Stimulated activated naive CD8-positive, alpha-beta T cell treated with anti-CD3 and anti-CD28 coated beads, Interleukin-15, amount 100 ng/mL, for 72 hours (primary cell): ENCODE measurements at regions not wholly inside any gene's neighbourhood (a gene's known extent, or its start where the extent isn't known, plus 50 kb on each side); places are given as distances from the start of the nearest gene placed in this dataset.

Experiments
- ATAC-seq: fragments of 150-1000 bp; cut with Tn5 transposase; 2 replicates; pipeline ENCODE4 v1.10.0; 2021; ENCODE audit warnings: mild to moderate bottlenecking, moderate library complexity
- DNase-seq, 2 donors: peaks; one replicate each; pipeline ENCODE4 v3.0.0; 2021 to 2022
- H3K27ac Mint-ChIP-seq, 2 donors: one replicate each; pipeline ENCODE4 v1.8.0; 2022; ENCODE audit warnings: mild to moderate bottlenecking in 2 of 2, mixed read lengths in 2 of 2, moderate library complexity in 2 of 2
- H3K27me3 Mint-ChIP-seq: one replicate; pipeline ENCODE4 v1.8.0; 2022; ENCODE audit warnings: mixed read lengths
- H3K4me1 Mint-ChIP-seq: one replicate; pipeline ENCODE4 v1.8.0; 2022; ENCODE audit warnings: mild to moderate bottlenecking, mixed read lengths
- H3K4me3 Mint-ChIP-seq, 2 donors: one replicate each; pipeline ENCODE4 v1.8.0; 2022; ENCODE audit warnings: mild to moderate bottlenecking in 2 of 2, mixed read lengths in 2 of 2, moderate library complexity in 1 of 2
- H3K9me3 Mint-ChIP-seq, 2 donors: one replicate each; pipeline ENCODE4 v1.8.0; 2022; ENCODE audit warnings: mixed read lengths in 2 of 2

GRCh38 chr6:87827346-87827745, 125.3 kb upstream of the AKIRIN2 start:
- Mint-ChIP-seq H3K27me3 (peaks cover 8% of the 10 kb centered on the region), H3K27ac (no peak overlapping the region), H3K4me3 (no peak overlapping the region), H3K9me3 (no peaks in the 10 kb centered on the region), H3K4me1 (peaks cover 11% of the 10 kb centered on the region)
- ATAC-seq: no peak
- DNase-seq: no peak

DNA sequence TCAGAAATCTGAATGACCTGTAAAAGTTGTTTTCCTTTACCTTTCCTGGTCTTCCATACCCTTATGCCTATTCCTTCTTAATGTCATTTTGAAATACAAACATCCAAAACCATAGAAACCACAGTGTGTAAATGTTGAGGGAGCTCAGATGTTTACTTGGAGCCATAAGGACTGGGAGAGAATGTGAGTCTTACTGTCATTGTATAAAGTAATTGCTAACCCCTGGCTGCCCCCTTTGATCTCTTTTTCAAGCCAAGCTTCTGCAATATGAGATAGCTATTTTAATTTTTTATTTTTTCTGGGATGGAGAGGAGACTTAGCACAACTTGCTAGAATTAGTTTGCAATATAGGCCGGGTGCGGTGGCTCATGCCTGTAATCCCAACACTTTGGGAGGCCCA, 124.4 kb upstream of the AKIRIN2 start:
- no peak overlapping the region for H3K27ac Mint-ChIP-seq
- H3K27me3 Mint-ChIP-seq: peaks cover 8% of the 10 kb centered on the region
- no peak overlapping the region for H3K4me3 Mint-ChIP-seq
- H3K4me1 Mint-ChIP-seq: peaks cover 11% of the 10 kb centered on the region
- no peaks in the 10 kb centered on the region for H3K9me3 Mint-ChIP-seq
- DNase-seq: no peak
- no peak for ATAC-seq

DNA sequence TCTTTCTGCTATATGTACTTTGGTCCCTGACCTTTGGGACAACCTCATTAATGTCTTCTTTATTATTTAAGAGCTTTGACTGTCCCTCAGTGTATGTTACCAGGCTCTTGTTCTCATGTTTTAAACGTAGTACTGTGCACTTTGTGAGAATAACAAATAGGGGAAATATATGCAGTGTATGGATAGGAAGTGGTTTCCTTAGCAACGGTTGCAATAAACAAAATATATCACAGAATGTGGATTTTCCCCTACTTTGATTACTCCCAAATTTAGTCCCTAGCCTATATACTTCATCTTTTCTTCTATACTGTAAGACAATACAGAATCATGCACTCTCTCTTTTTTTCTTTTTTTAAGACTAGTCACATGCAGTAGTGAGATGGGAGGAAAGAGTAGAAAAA, 123.8 kb upstream of the AKIRIN2 start:
- H3K4me1 Mint-ChIP-seq: peaks cover 11% of the 10 kb centered on the region
- DNase-seq (no peak), ATAC-seq (no peak)
- peak overlapping the region in 1 of 2 donors; percentile 14 for H3K27ac Mint-ChIP-seq
- no peak overlapping the region for H3K4me3 Mint-ChIP-seq
- peaks cover 8% of the 10 kb centered on the region for H3K27me3 Mint-ChIP-seq
- H3K9me3 Mint-ChIP-seq: no peaks in the 10 kb centered on the region

GRCh38 chr6:87824958-87825491, 123.0 kb upstream of the AKIRIN2 start:
- peaks cover 8% of the 10 kb centered on the region for H3K27me3 Mint-ChIP-seq
- H3K9me3 Mint-ChIP-seq: no peaks in the 10 kb centered on the region
- no peak overlapping the region for H3K27ac Mint-ChIP-seq
- H3K4me1 Mint-ChIP-seq: peaks cover 11% of the 10 kb centered on the region
- no peak for ATAC-seq
- H3K4me3 Mint-ChIP-seq: no peak overlapping the region
- no peak for DNase-seq

DNA sequence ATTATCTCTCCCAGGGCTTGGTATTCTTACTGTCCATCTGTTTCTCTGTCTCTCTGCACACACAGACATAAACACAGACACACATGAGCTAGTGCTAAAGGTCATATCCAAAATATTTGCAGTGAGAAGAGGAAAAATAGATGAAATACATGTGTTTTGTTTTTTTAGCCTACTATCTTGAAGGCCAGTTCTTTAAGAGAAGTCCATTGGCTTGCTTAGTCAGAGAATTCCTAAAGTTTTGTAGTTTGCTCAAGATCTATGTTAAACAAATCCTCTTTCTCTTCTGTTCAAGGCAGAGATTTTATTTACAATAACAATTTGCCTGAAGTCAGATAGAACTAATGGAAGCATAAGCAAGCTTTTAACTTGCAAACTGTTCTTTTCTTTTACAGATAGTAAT, 120.0 kb upstream of the AKIRIN2 start:
- no peak overlapping the region for H3K27ac Mint-ChIP-seq
- no peaks in the 10 kb centered on the region for H3K9me3 Mint-ChIP-seq
- peaks cover 8% of the 10 kb centered on the region for H3K27me3 Mint-ChIP-seq
- DNase-seq (no peak), ATAC-seq (no peak)
- peaks cover 11% of the 10 kb centered on the region for H3K4me1 Mint-ChIP-seq
- no peak overlapping the region for H3K4me3 Mint-ChIP-seq

- ATAC-seq: no peak
- peaks cover 8% of the 10 kb centered on the region for H3K27me3 Mint-ChIP-seq
These were observed 118.4 kb upstream of the AKIRIN2 start for GRCh38 chr6:87820343-87820984.

DNA sequence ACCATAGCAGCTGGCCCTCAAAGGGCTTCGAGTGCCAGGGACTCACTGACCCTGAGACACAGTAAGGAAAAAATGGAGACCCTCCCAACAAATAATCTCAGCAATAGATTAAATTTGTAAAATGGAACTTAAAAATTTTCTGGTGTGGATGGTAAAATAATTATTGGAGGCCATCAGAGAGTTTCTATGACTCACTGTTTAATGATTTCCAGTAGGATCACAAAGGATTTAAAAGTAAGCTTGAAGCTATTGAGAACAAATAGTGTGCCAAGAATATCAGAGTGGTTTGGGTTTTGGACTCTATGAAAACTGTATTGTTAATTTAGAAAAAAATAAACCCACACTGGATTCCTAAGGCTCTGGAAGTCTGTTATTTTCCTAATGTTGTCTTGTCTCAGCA, 115.2 kb upstream of the AKIRIN2 start:
- Mint-ChIP-seq H3K4me3 (no peak overlapping the region), H3K27ac (no peak overlapping the region), H3K27me3 (no peaks in the 10 kb centered on the region), H3K4me1 (no peaks in the 10 kb centered on the region), H3K9me3 (no peaks in the 10 kb centered on the region)
- DNase-seq (no peak), ATAC-seq (no peak)

More at GRCh38 chr6:87820343-87820984, 118.4 kb upstream of the AKIRIN2 start:
- no peaks in the 10 kb centered on the region for H3K4me1 Mint-ChIP-seq
- H3K9me3 Mint-ChIP-seq: no peaks in the 10 kb centered on the region
- H3K4me3 Mint-ChIP-seq: no peak overlapping the region
- DNase-seq: no peak
- H3K27ac Mint-ChIP-seq: no peak overlapping the region

GRCh38 chr6:87815449-87815848, 113.4 kb upstream of the AKIRIN2 start:
- peak overlapping the region in 1 of 2 donors; percentile 8 for H3K27ac Mint-ChIP-seq
- no peak for ATAC-seq
- no peak overlapping the region for H3K4me3 Mint-ChIP-seq
- no peaks in the 10 kb centered on the region for H3K9me3 Mint-ChIP-seq
- no peak for DNase-seq
- no peaks in the 10 kb centered on the region for H3K27me3 Mint-ChIP-seq
- no peaks in the 10 kb centered on the region for H3K4me1 Mint-ChIP-seq

DNA sequence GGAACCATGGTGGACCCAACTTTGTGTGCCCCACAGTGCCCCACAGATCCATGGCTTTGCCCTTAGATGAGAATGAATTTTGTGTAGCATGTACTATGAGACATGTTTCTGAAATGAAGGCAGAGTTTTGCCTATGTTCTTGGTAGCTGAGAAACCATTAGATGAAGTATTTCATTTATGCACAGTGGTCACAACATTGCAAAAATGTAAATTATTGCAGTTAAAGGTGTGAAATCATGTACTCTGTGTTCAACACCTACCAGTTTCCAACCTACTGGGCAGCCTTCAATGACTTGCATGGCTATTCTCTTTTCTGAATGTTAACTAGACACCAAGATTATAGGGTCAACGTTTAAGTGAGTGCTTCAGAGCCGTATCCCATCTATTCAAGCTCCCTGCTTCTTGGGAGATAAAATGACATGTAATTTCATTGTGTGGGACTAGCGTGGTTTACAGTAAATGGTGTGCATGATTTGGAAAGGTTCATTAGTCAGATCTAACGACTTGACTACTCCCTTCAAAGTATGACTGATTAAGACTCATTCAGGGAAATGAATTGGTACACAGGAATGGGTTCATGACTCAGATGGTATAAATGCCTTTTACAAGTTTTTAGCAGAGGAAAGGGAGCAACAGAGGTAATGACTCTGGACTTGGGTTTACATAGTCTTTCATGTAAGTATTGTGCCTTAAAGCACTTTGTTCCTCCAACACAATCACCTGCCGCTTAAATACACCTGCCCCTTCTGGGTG, 106.1 kb upstream of the AKIRIN2 start:
- ATAC-seq (peak; percentile 68), DNase-seq (no peak)
- Mint-ChIP-seq H3K4me3 (no peak overlapping the region), H3K9me3 (no peaks in the 10 kb centered on the region), H3K4me1 (no peaks in the 10 kb centered on the region), H3K27ac (no peak overlapping the region), H3K27me3 (peaks cover 8% of the 10 kb centered on the region)

DNA sequence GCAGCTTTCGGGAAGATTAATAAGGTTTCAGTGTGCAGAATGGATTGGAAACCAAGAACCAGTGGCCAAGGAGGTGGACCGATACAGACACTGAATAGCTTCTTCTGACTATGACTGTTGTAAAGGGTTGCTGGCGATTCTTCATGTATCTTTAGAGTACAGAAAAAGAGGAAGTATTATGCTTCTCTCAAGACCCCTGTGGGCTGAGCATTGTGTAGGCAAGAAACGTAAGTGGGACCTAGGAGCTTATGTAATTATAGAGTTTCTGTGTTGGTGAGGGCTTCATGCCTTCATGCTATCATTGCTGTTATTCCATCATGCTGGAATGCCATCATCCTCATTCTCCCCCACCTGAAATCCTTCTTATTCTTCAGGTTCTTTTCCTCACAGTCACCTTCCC, 105.4 kb upstream of the AKIRIN2 start:
- Mint-ChIP-seq H3K9me3 (no peaks in the 10 kb centered on the region), H3K27me3 (peaks cover 8% of the 10 kb centered on the region), H3K4me3 (no peak overlapping the region), H3K27ac (no peak overlapping the region), H3K4me1 (no peaks in the 10 kb centered on the region)
- DNase-seq (no peak), ATAC-seq (no peak)

DNA sequence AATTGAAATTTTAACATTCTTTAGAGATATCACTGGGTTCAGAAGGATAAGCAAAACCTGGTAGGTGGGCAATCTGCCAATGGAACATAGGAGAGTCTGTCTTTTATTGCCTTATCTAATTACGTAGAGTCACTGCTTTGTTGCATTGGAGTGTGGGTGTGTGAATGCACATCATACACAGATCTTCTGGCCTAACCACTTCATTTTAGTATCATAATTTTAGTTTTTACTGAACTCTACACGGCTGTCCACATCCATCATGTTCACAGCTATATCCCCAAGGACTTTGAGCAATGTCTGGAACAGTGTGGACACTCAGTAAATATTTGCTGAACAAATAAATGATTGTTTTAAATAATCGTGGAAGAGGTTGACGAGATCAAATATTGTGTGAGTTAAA, 104.6 kb upstream of the AKIRIN2 start:
- no peak for DNase-seq
- Mint-ChIP-seq H3K9me3 (no peaks in the 10 kb centered on the region), H3K4me1 (no peaks in the 10 kb centered on the region), H3K4me3 (no peak overlapping the region), H3K27me3 (peaks cover 12% of the 10 kb centered on the region), H3K27ac (no peak overlapping the region)
- ATAC-seq: no peak

- no peaks in the 10 kb centered on the region for H3K9me3 Mint-ChIP-seq
- no peak overlapping the region for H3K27ac Mint-ChIP-seq
- ATAC-seq (no peak), DNase-seq (no peak)
- H3K27me3 Mint-ChIP-seq: peaks cover 17% of the 10 kb centered on the region
- no peaks in the 10 kb centered on the region for H3K4me1 Mint-ChIP-seq
- no peak overlapping the region for H3K4me3 Mint-ChIP-seq
These were observed 104.1 kb upstream of the AKIRIN2 start for GRCh38 chr6:87806099-87806498.

DNA sequence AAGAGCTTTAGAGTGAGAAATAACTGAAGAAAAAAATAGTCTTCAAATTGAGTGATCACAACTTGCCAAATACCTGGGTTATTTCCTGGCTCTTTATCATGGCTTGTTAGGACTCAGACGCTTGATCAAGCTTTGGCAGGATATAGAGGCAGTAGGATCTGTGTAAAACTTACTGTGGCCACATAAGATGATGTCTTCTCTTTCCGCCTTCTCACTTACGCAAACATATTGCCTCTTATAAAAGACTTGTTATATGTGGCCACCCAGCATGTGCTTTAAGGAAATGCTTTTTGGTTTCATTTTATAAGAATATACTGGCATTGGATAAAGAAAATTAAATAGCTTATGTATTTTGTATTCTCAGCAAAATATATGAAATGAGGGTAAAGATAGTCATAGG, 101.8 kb upstream of the AKIRIN2 start:
- no peak overlapping the region for H3K27ac Mint-ChIP-seq
- ATAC-seq (no peak), DNase-seq (no peak)
- peaks cover 22% of the 10 kb centered on the region for H3K27me3 Mint-ChIP-seq
- no peaks in the 10 kb centered on the region for H3K4me1 Mint-ChIP-seq
- H3K4me3 Mint-ChIP-seq: no peak overlapping the region
- no peaks in the 10 kb centered on the region for H3K9me3 Mint-ChIP-seq

GRCh38 chr6:87799651-87800050, 97.6 kb upstream of the AKIRIN2 start:
- H3K27ac Mint-ChIP-seq: no peak overlapping the region
- DNase-seq (no peak), ATAC-seq (no peak)
- no peaks in the 10 kb centered on the region for H3K9me3 Mint-ChIP-seq
- H3K4me3 Mint-ChIP-seq: no peak overlapping the region
- H3K27me3 Mint-ChIP-seq: peaks cover 19% of the 10 kb centered on the region
- no peaks in the 10 kb centered on the region for H3K4me1 Mint-ChIP-seq

DNA sequence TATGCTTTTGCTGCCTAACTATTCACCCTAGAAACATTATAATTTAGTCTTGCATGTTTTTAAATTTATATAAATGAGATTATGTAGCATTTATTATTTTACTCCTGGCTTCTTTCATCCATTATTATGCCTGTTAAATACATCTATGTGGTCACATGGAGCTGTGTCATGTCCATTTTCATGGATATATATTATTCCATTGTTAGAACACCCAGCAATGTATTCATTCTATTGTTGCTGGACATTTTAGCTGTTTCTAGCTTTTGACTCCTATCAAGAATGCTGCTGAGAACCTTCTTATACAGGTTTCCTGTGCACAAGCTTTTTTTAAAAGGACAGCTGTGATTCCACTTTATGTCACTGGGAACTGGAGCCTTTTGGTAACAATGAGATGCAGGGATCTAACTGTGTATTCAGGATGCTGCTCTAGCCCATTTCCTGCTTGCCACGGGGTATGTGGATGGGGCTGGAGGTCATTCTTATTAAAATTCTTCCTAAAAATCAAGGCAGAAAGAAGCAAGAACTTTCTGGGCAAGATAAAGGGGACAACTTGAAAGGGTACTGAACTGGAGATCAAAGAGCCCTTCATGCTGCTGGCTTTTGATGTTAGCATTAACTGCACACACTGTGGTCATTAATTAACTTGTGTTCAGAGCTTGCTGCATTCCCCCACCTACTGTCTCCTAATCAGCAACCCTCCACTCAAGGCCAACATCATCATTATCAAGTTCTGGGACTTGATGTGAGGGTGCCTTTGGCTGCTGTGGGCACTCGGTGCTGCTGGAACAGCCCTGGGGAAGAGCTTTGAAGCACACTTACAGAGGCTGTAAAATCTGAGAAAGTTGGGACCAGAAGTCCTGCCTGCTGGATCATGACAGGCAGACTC, 96.6 kb upstream of the AKIRIN2 start:
- H3K4me3 Mint-ChIP-seq: no peak overlapping the region
- no peaks in the 10 kb centered on the region for H3K9me3 Mint-ChIP-seq
- peaks cover 19% of the 10 kb centered on the region for H3K27me3 Mint-ChIP-seq
- ATAC-seq (no peak), DNase-seq (no peak)
- no peak overlapping the region for H3K27ac Mint-ChIP-seq
- no peaks in the 10 kb centered on the region for H3K4me1 Mint-ChIP-seq
